Smooth muscle cell (in vitro differentiated cells): ENCODE measurements at regions not wholly inside any gene's neighbourhood (a gene's known extent, or its start where the extent isn't known, plus 50 kb on each side); places are given as distances from the start of the nearest gene placed in this dataset.
"Not testable (repeated sequence)": the region's sequence is repeated elsewhere in the genome, so short reads cannot be mapped to it uniquely, and the experiment has no call there.

Experiments used
- DNase-seq: peaks from one replicate; lab custom pipeline; 2025; ENCODE audit not compliant: unreplicated experiment; lab: John Stamatoyannopoulos, UW
- H2AFZ ChIP-seq: fragments of 200-600 bp; sonication (generic); 2 replicates; pipeline ENCODE4 v1.6.0; 2016; ENCODE audit warnings: antibody characterized with exemption, low read depth, mild to moderate bottlenecking
- H3F3A ChIP-seq: fragments of 200-600 bp; sonication (generic); 2 replicates; pipeline ENCODE4 v1.6.0; 2017; ENCODE audit warnings: antibody characterized with exemption, low read depth
- H3K27ac ChIP-seq: fragments of 200-600 bp; sonication (generic); 2 replicates; pipeline ENCODE4 v1.5.1; 2016; ENCODE audit warnings: low read depth, mild to moderate bottlenecking
- H3K27me3 ChIP-seq: fragments of 200-600 bp; sonication (generic); 2 replicates; pipeline ENCODE4 v1.6.1; 2016; ENCODE audit warnings: low read depth, mild to moderate bottlenecking
- H3K36me3 ChIP-seq: fragments of 200-600 bp; sonication (generic); 2 replicates; pipeline ENCODE4 v1.5.1; 2016; ENCODE audit warnings: low read depth
- H3K4me1 ChIP-seq: fragments of 200-600 bp; sonication (generic); 2 replicates; pipeline ENCODE4 v1.5.1; 2016; ENCODE audit warnings: low read depth
- H3K4me2 ChIP-seq: fragments of 200-600 bp; sonication (generic); 2 replicates; pipeline ENCODE4 v1.6.0; 2016; ENCODE audit warnings: mild to moderate bottlenecking
- H3K4me3 ChIP-seq: fragments of 200-600 bp; sonication (generic); 2 replicates; pipeline ENCODE4 v1.5.1; 2016; ENCODE audit warnings: mild to moderate bottlenecking
- H3K79me2 ChIP-seq: fragments of 200-600 bp; sonication (generic); 2 replicates; pipeline ENCODE4 v1.6.0; 2016; ENCODE audit warnings: low read depth, mild to moderate bottlenecking
- H3K9ac ChIP-seq: fragments of 200-600 bp; sonication (generic); 2 replicates; pipeline ENCODE4 v1.6.0; 2016; ENCODE audit warnings: low read depth
- H3K9me3 ChIP-seq: fragments of 200-600 bp; sonication (generic); replicated peaks from 2 replicates; pipeline ENCODE4 v1.5.1; 2016; ENCODE audit warnings: low read depth
- H4K20me1 ChIP-seq: fragments of 200-600 bp; sonication (generic); 2 replicates; pipeline ENCODE4 v1.6.0; 2016; ENCODE audit warnings: low read depth
- CTCF ChIP-seq: fragments of 200-600 bp; sonication (generic); IDR thresholded peaks from 2 replicates; pipeline ENCODE4 v1.5.1; 2017; ENCODE audit warnings: borderline replicate concordance, mild to moderate bottlenecking, antibody characterized with exemption; ENCODE audit not compliant: insufficient read depth, poor library complexity, severe bottlenecking
- WGBS: methylation state at CpG from one replicate; pipeline ENCODE4 v1.1.7; 2016; ENCODE audit warnings: low lambda C conversion rate; 5-methylcytosine and 5-hydroxymethylcytosine counted together

- Histone ChIP-seq H3F3A (no peaks in the 10 kb centered on the region), H3K4me1 (no peaks in the 10 kb centered on the region), H3K9me3 (no peaks in the 10 kb centered on the region), H2AFZ (no peak overlapping the region), H3K79me2 (no peaks in the 10 kb centered on the region), H4K20me1 (no peaks in the 10 kb centered on the region), H3K36me3 (no peaks in the 10 kb centered on the region), H3K4me3 (no peak overlapping the region), H3K27ac (no peak overlapping the region), H3K9ac (no peak overlapping the region), H3K27me3 (no peaks in the 10 kb centered on the region), H3K4me2 (no peak overlapping the region)
- no peak for DNase-seq
- TF ChIP-seq CTCF, result no peak
- 91% methylated on average over 3 of the region's 3 CpGs for WGBS
Observed at GRCh38 chr1:100816049-100816448, 78.6 kb downstream of the EXTL2 start.

- H4K20me1 ChIP-seq, H3K36me3 ChIP-seq, H3K79me2 ChIP-seq, H3K4me2 ChIP-seq, H3K9ac ChIP-seq, H3K9me3 ChIP-seq, H3K27ac ChIP-seq, H3K27me3 ChIP-seq, DNase-seq, H3K4me1 ChIP-seq, H3F3A ChIP-seq, H2AFZ ChIP-seq, H3K4me3 ChIP-seq: not testable (repeated sequence)
- 33% methylated on average over 6 of the region's 6 CpGs for WGBS
Observed at GRCh38 chr1:100820195-100820594, 74.4 kb downstream of the EXTL2 start.

GRCh38 chr1:100821919-100822318 is 72.7 kb downstream of the EXTL2 start:
- not testable (repeated sequence) for H3K27me3 ChIP-seq, H3K9me3 ChIP-seq, H2AFZ ChIP-seq, H3F3A ChIP-seq, H3K4me3 ChIP-seq, DNase-seq, H3K4me1 ChIP-seq, H3K9ac ChIP-seq, H3K27ac ChIP-seq, H3K79me2 ChIP-seq, H3K36me3 ChIP-seq, H4K20me1 ChIP-seq, H3K4me2 ChIP-seq
- WGBS, result 83% methylated on average over 2 of the region's 2 CpGs
